ENCODE measurements at regions not wholly inside any gene's neighbourhood (a gene's known extent, or its start where the extent isn't known, plus 50 kb on each side); places are given as distances from the start of the nearest gene placed in this dataset.

- TF ChIP-seq CTCF (IDR thresholded peaks at IDR 0.05) (no peak), POLR2A (IDR thresholded peaks at IDR 0.05) (no peak)
Observed at GRCh38 chr6:165766457-165766856, 103.4 kb upstream of the PDE10A start.

Data from uterus (tissue), 2 donors.